HG02759 (cell line): ENCODE measurements at regions not wholly inside any gene's neighbourhood (a gene's known extent, or its start where the extent isn't known, plus 50 kb on each side); places are given as distances from the start of the nearest gene placed in this dataset.
A peak's percentile ranks its signal among the peaks of the same experiment; 100 is the strongest.

Source experiments
- ATAC-seq: cut with Tn5 transposase; IDR thresholded peaks from one replicate; pipeline ENCODE4 v1.9.1; 2021; ENCODE audit warnings: mild to moderate bottlenecking, moderate library complexity; ENCODE audit not compliant: unreplicated experiment

DNA sequence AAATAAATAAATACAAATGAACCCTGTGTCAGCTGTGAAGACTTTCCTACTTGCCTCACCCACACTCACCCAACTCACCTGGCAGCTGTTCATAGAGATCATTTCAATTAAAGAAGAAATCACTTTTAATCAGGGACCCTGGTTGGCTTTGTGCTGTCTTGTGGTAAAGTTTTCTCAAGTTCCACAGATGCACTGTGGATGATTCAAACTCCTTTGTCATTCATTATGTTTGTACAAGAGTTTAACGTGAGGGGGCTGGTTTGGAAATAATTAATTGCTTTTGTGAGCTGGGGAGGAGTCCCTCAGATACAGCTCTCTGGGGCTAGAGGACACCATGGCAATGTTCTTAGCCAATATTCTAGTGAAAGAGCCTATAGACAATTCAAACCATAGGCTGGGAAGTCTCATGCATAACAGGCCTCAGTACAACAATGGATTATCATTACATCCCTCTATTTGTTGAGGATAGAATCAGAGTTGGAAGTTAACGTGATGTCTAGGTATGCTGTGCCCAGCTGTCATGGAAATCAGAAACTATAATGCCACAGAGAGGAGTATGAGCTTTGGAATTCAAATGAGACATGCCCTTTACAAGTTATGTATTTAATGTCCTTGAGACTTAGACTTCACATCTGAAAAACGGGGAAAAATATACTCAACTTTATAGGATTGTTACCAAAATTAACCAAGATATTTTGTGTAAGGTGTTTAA, 698.5 kb downstream of the KCNA4 start:
- no peak for ATAC-seq

DNA sequence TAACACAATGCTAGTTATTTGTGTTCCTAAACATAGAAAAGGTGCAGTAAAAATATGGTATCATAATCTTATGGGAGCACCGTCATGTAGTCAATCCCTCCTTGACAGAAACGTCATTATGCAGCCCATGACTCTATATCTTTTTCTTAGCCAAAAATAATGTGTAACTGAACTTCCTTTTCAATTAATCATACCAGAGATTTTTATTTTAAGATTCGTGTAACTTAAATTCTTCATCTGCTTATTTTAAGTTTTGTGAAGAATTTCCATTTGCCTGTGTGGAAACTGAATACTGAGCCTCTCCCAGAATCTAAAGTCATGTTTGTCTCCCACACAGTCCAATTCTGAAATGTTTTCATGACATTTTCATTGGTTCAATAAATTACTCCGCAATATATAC, 699.1 kb downstream of the KCNA4 start:
- ATAC-seq: no peak

DNA sequence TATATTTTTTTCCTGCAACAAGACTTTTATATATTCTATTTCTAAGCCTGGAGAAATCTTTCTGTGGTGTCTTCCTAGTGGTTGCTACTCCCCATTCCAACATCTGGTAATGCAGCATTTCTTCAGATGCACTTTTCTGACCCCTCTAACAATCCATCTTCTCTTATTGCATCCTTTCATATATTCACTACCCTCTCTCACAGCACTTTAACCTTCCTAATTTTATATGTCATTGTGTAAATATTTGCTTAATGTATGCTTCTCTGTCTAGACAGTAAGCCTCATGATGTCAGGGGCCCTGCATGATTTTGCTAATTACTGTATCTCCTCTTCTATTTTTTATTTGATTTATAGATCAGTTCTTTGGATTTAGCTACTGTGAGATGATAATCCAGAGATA, 701.6 kb downstream of the KCNA4 start:
- no peak for ATAC-seq

DNA sequence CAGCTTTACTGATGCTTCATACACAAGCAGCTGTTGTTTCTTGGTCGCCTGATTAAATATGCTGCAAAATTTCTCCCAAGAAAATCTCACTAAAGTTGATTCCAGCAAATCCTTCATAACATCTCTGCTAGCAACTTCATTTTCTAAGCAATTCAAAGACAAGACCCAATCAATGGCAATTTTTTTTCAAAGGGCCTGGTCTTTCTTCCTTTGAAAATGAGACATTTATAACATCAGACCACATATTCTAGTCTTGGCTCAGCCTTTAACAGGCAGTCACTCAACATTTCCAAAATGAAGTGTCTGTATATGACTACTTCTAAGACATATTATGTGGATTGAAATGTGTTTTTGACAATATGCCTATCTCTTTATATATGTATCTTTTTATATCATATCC, 702.6 kb downstream of the KCNA4 start:
- ATAC-seq: no peak

DNA sequence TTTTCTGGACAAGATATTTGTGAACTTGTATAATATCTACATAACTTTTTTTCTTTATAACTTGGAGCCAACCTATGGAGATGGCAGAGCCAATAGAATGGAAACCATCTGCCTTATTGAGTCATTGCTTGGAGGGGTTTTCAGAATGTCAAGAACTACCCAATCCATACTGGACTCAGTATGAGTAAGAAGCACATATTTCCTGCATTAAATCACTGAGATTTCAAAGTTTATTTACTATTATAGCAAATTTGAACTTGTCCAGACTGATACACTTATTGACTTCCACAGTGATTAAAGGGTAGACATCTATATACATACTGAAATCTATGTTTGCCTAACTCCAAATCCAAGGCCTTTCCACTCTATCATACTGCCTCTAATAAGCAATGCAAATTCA, 704.0 kb downstream of the KCNA4 start:
- ATAC-seq: no peak

DNA sequence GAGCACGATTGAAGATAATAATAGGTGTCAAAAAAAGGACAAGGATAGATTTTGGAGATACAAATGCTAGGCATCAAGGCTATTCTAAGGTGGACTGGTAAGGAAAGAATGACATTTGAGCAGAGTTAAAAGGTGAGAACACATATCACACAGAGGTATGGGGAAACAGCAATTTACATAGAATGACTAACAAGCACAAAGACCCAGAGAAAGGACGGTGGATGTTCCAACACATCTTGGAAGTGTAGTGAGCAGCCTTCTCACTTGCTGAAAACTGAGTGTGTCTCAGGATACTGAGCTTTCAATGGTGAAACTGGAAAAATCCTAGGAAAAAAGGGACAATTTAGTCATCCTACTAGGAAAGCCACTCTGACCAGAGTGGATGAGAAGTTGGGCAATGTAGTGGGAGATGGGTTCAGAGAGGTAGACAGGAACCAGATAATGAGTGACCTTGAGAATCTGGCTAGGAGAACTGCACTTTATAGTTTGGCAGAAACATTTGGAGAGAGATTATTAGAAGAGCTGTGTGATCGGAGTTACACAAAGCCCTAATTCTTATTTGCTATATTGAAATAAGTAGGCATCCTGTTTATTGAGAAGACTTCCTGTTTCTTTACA, 706.0 kb downstream of the KCNA4 start:
- ATAC-seq: no peak

DNA sequence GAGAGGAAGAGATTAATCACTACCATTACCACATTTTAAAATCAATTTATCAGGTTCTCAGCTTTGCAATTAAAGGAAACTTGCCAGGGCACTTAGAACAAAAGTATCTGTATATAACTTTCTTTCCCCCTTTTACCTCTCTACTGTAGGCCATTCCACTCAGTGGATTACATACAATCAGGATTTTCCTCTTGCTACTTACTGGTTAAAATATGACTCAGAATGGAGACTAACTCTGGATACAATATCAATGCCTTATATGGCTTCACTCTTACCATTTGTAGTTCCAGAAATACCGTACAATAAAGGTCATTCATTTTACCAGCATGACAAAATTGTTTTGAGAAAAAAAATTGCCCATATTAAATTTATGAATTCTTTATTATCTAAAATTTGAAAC, 706.8 kb downstream of the KCNA4 start:
- no peak for ATAC-seq

DNA sequence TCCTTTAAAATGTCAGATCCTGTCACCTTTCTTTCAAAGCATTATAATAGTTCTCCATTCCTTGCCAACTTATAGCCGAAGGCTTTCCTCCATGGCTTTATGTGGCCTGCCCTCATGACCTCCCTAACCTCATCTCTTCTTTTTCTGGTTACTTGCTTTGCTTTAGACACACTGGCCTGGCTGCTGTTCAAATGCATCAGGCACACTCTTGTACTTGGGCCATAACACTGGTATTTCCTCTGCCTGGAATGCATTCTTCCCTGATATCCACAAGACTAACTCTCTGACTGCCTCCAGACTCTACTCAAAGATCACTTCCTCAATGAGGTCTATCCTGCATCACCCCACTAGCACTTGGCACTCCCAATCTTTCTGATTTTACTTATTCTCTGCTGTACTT, 710.3 kb downstream of the KCNA4 start:
- ATAC-seq: no peak

DNA sequence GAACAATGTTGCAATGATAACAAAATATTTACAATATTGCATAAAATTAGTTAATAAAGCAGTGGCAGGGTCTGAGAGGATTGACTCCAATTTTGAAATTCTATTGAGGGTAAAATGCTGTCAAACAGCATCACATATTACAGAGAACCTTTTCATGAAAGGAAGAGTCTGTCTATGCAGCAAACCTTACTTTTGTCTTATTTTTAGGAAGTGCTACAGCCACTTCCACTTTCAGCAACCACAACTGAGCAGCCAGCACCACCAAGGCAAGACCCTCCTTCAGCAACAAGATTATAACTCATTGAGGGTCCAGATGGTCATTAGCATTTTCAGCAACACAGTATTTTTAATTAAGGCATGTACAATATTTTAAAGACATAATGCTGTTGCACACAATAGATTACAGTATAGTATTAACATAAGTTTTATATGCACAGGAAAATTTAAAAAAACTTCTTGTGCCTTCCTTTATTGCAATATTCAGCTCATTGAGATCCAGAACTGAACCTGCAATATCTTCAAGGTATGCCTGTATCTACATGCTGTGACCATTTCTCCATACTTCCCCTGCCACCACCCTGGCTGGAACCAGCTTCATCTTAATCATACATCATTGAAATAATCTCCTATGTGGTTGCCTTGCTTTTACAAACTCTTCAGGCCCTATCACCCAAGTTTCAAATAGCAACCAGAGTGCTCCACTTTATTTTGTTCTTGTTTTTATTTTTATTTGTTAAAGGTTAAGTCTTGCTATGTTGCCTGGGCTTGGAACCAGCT, 711.2 kb downstream of the KCNA4 start:
- ATAC-seq: no peak

DNA sequence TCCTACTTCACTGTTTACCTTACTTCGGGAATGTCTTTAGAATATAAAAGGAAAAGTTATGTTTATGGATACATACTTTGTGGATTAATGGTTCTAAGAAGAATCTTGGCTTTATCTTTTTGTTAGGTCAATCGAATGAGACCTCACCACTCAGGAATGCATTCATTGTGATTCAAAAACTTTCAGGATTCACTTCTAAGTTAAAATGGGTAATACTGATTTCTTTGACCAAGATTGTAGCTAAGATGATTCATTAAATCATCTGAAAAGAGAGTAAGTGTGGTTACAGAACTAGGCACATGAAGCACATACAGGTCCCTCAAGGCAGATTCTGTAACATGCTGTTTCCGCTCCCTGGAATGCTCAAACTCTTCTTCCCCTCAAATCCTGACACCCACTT, 716.4 kb downstream of the KCNA4 start:
- no peak for ATAC-seq

DNA sequence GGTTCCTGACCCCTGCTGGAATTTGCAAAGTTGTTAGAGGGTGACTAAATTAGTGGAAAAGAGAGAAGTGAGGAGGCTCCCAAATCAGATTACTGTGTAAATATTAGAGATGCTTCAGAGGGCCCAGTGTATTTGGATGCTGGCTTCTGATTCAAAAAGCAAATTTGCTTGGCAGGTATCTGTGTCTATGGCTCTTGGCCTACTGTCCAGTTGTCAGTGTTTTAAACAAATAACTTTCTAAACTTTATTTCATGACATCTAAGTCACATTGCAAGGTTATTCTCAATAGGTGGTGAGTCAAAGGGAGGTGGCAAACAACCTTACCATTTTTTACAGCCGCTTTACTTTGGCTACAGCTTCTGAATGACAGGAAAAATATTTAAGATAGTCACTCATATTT, 720.1 kb downstream of the KCNA4 start:
- ATAC-seq: no peak

DNA sequence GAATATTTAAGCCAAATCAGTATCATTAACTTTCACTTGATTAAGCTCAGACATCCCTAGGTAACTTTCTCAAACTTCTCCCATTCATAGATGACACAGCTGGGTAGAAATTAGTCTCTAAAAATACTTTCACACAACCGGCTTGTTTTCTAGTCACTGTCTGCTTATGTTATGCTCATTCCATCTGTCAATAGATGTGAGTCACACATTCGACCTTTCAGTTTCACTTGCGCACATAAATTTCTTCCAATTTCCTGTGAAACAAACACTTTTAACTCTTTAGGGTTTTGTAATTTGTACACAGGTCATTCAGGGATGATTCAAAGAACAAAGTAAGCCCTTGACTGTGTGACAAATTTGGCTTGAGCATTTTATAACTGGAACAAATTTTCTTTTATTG, 723.0 kb downstream of the KCNA4 start:
- peak; percentile 99 for ATAC-seq

DNA sequence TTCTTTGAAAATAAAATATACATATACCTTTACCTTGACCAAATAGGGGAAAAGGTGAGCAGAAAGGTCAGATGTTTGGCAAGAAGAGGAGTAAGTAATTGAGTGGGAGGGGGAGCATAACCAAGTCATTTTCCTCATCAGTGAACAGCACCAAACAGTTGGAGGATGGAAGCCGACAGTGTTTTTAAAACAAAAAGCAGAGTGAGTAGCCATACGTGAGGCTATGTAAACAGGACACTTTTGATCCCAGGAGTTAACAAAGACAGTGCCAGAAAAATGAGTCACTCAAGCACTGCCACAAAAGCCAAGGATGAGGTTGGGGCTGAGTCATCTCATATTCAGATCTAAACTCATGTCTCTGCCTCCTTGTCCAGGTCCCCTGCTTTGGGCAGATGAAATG, 734.7 kb downstream of the KCNA4 start:
- ATAC-seq: peak; percentile 63

DNA sequence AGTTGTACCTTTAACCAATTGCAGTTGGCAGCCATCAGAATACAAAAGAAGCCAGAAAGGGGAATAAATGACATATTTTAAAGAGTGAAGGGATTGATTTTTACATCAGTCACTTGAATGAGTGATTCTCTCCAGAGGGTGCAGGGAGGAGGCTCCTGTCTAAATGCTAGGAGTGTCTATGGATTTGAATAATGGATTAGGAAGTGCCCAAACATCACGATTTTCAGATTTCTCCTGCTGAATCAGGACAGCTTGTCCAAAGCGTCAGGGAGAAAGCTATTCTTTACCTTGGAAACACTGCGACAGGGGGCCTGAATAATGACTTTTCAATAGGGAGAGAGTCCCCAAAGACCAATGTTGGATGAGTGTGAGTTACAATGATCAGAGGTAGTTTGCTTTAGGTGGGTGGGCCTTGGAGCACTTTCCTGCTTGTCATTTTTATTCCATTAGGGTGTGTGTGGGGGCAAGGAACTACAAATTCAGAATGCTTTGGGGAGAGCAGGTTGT, 735.5 kb downstream of the KCNA4 start:
- ATAC-seq: no peak

DNA sequence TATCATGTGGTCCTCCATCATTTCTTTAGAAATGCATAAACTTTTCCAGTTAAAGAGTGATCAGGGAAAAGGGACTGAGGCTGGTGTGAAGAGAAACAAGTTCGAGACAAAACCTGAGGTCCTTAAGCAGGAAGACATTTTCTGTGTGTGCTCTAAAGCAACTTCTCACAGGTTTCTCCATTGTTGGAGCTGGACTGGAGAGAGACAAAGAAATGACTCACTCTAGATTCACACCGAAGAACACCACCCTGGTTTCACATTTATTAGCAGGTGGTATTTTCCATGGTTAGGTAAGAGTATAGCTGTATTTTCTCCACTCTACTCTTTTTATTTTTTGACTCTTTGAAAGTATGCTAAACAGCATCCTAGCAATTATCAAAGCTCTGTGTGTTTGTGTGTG, 736.4 kb downstream of the KCNA4 start:
- ATAC-seq: peak; percentile 76

DNA sequence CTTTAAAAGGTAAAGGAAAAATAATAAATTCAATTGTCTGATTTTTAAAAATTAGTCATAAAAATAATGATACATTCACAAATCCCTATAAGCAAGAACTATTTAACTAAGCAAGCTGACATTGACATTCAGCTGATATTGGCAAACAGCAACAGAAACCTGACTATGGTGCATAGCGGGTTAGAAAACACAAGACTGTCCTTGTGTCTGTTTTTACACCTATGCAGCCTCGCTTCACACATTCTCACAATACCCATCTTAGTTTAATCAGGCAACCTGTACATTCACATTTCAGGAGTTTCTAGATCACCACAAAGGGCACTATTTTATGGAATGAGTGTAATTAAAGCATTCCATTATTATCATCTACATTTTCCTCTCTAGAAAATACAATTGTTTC, 737.1 kb downstream of the KCNA4 start:
- no peak for ATAC-seq

DNA sequence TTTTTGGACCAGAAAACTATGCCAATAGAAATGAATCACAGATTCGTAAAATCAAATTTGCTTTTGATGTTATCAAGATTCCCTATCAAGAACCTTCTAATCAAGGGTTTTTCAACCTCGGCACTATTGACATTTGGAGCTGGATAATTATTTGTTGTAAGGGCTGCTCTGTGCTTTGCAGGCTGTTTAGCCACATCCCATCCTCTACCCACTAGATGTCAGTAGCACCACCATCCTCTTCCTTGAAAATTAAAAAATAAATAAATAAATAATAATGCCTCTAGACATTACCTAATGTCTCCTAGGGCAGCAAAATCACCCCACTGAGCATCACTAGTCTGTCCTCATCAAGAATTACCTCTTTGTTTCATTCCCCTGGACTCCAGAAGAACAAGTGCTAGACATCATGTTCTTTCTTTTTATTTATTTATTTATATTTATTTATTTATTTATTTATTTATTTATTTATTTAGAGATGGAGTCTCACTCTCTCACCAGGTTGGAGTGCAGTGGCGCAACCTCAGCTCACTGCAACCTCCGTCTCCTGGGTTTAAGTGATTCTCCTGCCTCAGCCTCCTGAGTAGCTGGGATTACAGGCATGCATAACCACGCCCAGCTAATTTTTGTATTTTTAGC, 744.7 kb downstream of the KCNA4 start:
- ATAC-seq: no peak

DNA sequence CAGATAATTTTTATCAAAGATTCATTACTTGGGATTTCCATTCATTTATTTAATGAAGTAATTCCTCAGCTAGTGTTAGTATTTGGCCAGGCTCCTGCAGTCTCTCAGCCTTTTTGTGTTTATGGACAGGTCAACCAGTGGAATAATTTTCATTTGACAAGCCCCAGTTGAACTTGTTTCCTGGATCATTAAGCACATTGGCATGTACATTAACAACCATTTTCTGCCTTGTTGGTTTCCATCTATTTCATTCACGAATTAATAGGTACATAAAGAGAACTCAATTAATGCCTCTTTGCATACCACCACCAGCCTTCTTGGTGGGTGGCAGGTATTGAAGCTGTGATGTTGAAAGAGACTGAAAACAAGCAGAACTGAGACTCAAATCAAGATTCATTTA, 745.2 kb downstream of the KCNA4 start:
- no peak for ATAC-seq

DNA sequence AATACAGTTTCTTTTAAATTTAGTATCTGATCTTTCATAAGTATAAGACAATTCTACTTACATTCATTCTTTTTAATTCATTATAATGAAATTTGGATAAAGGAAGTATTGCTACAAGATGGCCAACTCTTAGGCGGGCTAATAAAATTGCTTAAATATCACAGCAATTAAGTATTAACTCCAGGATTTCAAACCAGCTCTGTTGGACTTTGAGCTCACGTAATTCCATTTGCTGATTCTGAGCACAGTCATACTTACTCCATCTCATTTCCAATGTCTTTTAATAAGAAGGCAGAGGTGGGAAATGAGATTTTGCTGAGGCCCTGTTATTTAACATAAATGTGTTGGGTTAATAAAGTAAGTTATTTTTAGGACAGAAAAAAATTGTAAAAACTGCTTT, 748.1 kb downstream of the KCNA4 start:
- no peak for ATAC-seq

DNA sequence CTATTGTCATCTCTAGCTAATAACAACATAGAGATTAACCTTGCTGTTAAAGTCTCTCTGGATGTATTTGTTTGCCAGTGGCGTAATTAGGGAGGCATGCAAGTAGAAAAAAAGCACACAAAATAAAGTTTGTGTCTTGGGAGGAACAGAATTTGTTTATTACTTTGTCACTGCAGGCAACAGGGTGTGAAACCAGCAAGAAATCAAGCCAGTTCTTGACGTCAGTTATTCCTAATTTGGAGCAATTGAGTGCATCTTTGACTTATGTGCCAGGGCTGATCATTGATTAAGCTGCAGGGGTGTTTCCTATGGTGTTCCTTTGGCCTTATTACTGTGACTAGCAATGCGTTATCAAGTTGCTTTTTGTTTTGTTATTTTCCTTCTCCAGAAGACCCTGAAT, 751.0 kb downstream of the KCNA4 start:
- no peak for ATAC-seq

DNA sequence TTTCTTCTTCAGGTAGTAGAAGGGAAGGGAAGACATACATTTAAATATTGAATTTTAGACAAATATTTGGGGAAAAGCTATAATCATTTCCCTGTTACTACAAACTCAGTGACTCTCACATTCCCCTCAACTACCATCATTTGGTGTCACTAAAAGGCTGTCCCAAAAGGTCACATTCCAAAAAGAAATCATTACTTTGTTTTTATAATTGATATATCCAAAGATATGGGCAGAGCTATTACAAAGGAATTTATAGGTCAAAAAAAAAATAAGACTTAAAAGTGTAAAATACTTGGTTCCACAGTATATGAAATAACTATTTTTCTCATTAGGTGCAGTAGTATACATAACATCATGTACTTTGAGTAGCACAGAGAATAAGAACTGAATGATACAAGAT, 751.4 kb downstream of the KCNA4 start:
- ATAC-seq: no peak
